ENCODE measurements at regions not wholly inside any gene's neighbourhood (a gene's known extent, or its start where the extent isn't known, plus 50 kb on each side); places are given as distances from the start of the nearest gene placed in this dataset.

DNA sequence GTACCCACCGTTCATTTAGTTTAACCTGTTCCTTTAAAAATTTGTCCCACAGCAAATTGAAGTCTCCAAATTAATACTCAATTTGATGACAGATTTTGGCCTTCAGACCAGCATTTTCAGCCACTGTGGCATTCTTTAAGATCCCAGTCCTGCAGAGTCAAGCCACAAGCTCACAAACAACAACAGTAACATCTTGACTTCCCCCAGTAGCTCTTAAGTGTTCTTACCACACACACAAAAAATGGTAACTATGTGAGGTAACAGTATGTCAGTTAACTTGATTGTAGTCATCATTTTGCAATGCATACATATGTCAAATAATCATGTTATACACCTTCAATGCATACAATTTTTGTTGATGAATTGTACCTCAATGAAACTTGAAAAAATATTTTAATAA, 247.9 kb downstream of the LURAP1L start:
- no peaks in the 10 kb centered on the region for H3K27me3 ChIP-seq (ENCODE audit: insufficient read depth)
- no peaks in the 10 kb centered on the region for H3K79me2 ChIP-seq (replicated peaks; ENCODE audit: insufficient read depth)
- H3K4me2 ChIP-seq, result no peak overlapping the region
- Mint-ChIP-seq H3K27me3 (ENCODE audit: insufficient read depth, low read depth, poor library complexity) (peaks cover 1% of the 10 kb centered on the region), H3K4me3 (no peak overlapping the region), H3K27ac (no peak overlapping the region), H3K36me3 (ENCODE audit: low read depth) (no peaks in the 10 kb centered on the region), H3K4me1 (peaks cover 7% of the 10 kb centered on the region; the same call in 2 of the 3 replicates), H3K9me3 (no peaks in the 10 kb centered on the region)
- no peak for ATAC-seq
- DNase-seq (ENCODE audit: low spot score), result no peak
- no peaks in the 10 kb centered on the region for H3K36me3 ChIP-seq (ENCODE audit: insufficient read depth)
- no peak overlapping the region for H2AFZ ChIP-seq
- H3K9me2 ChIP-seq (ENCODE audit: insufficient read depth), result no peaks in the 10 kb centered on the region
- H4K20me1 ChIP-seq (replicated peaks; ENCODE audit: insufficient read depth), result no peaks in the 10 kb centered on the region
- H3K4me3 ChIP-seq, result no peak overlapping the region
- H3K27ac ChIP-seq (ENCODE audit: low read depth), result no peak overlapping the region
- TF ChIP-seq ZNF114 (CRISPR knock-in tag; IDR thresholded peaks at IDR 0.05), result no peak
- no peak for TF ChIP-seq EZH2phosphoT487 (IDR thresholded peaks at IDR 0.05; ENCODE audit: unreplicated experiment)
- TF ChIP-seq, protein P1, sequence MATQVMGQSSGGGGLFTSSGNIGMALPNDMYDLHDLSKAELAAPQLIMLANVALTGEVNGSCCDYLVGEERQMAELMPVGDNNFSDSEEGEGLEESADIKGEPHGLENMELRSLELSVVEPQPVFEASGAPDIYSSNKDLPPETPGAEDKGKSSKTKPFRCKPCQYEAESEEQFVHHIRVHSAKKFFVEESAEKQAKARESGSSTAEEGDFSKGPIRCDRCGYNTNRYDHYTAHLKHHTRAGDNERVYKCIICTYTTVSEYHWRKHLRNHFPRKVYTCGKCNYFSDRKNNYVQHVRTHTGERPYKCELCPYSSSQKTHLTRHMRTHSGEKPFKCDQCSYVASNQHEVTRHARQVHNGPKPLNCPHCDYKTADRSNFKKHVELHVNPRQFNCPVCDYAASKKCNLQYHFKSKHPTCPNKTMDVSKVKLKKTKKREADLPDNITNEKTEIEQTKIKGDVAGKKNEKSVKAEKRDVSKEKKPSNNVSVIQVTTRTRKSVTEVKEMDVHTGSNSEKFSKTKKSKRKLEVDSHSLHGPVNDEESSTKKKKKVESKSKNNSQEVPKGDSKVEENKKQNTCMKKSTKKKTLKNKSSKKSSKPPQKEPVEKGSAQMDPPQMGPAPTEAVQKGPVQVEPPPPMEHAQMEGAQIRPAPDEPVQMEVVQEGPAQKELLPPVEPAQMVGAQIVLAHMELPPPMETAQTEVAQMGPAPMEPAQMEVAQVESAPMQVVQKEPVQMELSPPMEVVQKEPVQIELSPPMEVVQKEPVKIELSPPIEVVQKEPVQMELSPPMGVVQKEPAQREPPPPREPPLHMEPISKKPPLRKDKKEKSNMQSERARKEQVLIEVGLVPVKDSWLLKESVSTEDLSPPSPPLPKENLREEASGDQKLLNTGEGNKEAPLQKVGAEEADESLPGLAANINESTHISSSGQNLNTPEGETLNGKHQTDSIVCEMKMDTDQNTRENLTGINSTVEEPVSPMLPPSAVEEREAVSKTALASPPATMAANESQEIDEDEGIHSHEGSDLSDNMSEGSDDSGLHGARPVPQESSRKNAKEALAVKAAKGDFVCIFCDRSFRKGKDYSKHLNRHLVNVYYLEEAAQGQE (IDR thresholded peaks at IDR 0.05; ENCODE audit: unreplicated experiment), result no peak
- TF ChIP-seq STAT1 (IDR thresholded peaks at IDR 0.05; ENCODE audit: unreplicated experiment), result no peak
- TF ChIP-seq EZH2 (IDR thresholded peaks at IDR 0.05; ENCODE audit: low read depth, unreplicated experiment), result no peak
- 0 out of 2 replicates have a peak, but pooled peaks cover 4% of the 10 kb centered on the region for H3K4me1 ChIP-seq (ENCODE audit: insufficient read depth)
- no peaks in the 10 kb centered on the region for H3F3A ChIP-seq (replicated peaks; ENCODE audit: low read depth)

DNA sequence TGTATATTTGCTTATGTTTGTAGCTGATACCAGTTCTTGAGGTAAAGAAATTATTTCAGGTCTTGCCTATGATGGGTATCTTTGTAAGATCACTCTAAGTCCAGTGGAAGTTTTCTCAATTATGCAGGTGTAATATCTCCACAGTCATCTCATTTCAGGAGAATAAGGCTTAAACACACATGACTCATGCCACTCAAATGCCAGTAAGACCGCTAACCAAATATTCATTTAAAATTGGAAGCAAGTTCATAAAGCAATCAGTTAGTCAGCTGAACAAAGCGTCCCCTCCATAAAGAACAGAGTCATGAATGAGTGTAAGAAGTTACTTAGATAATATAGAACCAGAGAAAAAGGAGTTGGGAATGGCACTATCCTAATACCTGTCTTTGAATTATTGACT, 248.7 kb downstream of the LURAP1L start:
- H3F3A ChIP-seq (replicated peaks; ENCODE audit: low read depth), result no peaks in the 10 kb centered on the region
- H3K79me2 ChIP-seq (replicated peaks; ENCODE audit: insufficient read depth), result no peaks in the 10 kb centered on the region
- no peak overlapping the region for H3K27ac ChIP-seq (ENCODE audit: low read depth)
- no peaks in the 10 kb centered on the region for H4K20me1 ChIP-seq (replicated peaks; ENCODE audit: insufficient read depth)
- DNase-seq (ENCODE audit: low spot score) (no peak), ATAC-seq (no peak)
- H3K36me3 ChIP-seq (ENCODE audit: insufficient read depth), result no peaks in the 10 kb centered on the region
- Mint-ChIP-seq H3K27ac (no peak overlapping the region), H3K36me3 (ENCODE audit: low read depth) (no peaks in the 10 kb centered on the region), H3K4me3 (no peak overlapping the region), H3K27me3 (ENCODE audit: insufficient read depth, low read depth, poor library complexity) (peaks cover 1% of the 10 kb centered on the region), H3K9me3 (no peaks in the 10 kb centered on the region), H3K4me1 (peaks cover 7% of the 10 kb centered on the region; the same call in 2 of the 3 replicates)
- no peak overlapping the region for H3K4me2 ChIP-seq
- no peak overlapping the region for H2AFZ ChIP-seq
- H3K27me3 ChIP-seq (ENCODE audit: insufficient read depth), result no peaks in the 10 kb centered on the region
- H3K4me3 ChIP-seq, result no peak overlapping the region
- 0 out of 2 replicates have a peak, but pooled peaks cover 4% of the 10 kb centered on the region for H3K4me1 ChIP-seq (ENCODE audit: insufficient read depth)
- H3K9me2 ChIP-seq (ENCODE audit: insufficient read depth), result no peaks in the 10 kb centered on the region
- TF ChIP-seq ZNF331 (CRISPR knock-in tag; IDR thresholded peaks at IDR 0.05; ENCODE audit: low read depth) (no peak), STAT1 (IDR thresholded peaks at IDR 0.05; ENCODE audit: unreplicated experiment) (no peak), EZH2phosphoT487 (IDR thresholded peaks at IDR 0.05; ENCODE audit: unreplicated experiment) (no peak), CREB1 (CRISPR knock-in tag; IDR thresholded peaks at IDR 0.05; ENCODE audit: low read depth) (no peak), POLR2AphosphoS5 (IDR thresholded peaks at IDR 0.05; ENCODE audit: low read depth) (no peak)
- TF ChIP-seq, protein P1 (IDR thresholded peaks at IDR 0.05; ENCODE audit: unreplicated experiment), result no peak
- TF ChIP-seq, protein P2, sequence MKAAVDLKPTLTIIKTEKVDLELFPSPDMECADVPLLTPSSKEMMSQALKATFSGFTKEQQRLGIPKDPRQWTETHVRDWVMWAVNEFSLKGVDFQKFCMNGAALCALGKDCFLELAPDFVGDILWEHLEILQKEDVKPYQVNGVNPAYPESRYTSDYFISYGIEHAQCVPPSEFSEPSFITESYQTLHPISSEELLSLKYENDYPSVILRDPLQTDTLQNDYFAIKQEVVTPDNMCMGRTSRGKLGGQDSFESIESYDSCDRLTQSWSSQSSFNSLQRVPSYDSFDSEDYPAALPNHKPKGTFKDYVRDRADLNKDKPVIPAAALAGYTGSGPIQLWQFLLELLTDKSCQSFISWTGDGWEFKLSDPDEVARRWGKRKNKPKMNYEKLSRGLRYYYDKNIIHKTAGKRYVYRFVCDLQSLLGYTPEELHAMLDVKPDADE (IDR thresholded peaks at IDR 0.05), result no peak

Measured in GM23338 (cell line).